ENCODE measurements at regions not wholly inside any gene's neighbourhood (a gene's known extent, or its start where the extent isn't known, plus 50 kb on each side); places are given as distances from the start of the nearest gene placed in this dataset.

GRCh38 chr10:43881657-43882056 is 233.0 kb upstream of the ZNF32 start:
- no peak for DNase-seq (ENCODE audit: low read depth in 1 of 2, low spot score in 2 of 2)
- Histone ChIP-seq H3K56ac (replicated peaks; ENCODE audit: insufficient read length, low read depth, low read length) (no peak overlapping the region), H3K23ac (ENCODE audit: insufficient read length) (no peak overlapping the region), H3K27ac (ENCODE audit: low read depth, low read length) (no peak overlapping the region), H3K23me2 (ENCODE audit: low read depth, low read length) (no peaks in the 10 kb centered on the region), H3K4me1 (replicated peaks in 1 of 4; ENCODE audit: control insufficient read depth in 3 of 4, insufficient read depth in 4 of 4, low read length in 3 of 4) (no peaks in the 10 kb centered on the region), H3K27me3 (replicated peaks in 1 of 4; ENCODE audit: control insufficient read depth in 3 of 4, extremely low read depth in 1 of 4, insufficient read depth in 3 of 4, low read length in 3 of 4) (no peaks in the 10 kb centered on the region), H3K9ac (replicated peaks in 1 of 4; ENCODE audit: extremely low read depth in 1 of 4, low read depth in 3 of 4, low read length in 3 of 4) (no peak overlapping the region), H2BK20ac (ENCODE audit: low read length) (no peak overlapping the region), H3K9me3 (ENCODE audit: insufficient read depth in 2 of 2, low read depth in 1 of 2, low read length in 1 of 2) (no peaks in the 10 kb centered on the region), H3K4me2 (ENCODE audit: insufficient read depth in 1 of 2, low read depth in 2 of 2, low read length in 2 of 2) (no peak overlapping the region), H2BK5ac (ENCODE audit: low read depth, low read length) (no peak overlapping the region), H4K5ac (ENCODE audit: insufficient read length, low read depth, low read length) (no peak overlapping the region), H4K91ac (replicated peaks; ENCODE audit: insufficient read length, low read length) (no peak overlapping the region), H2BK120ac (replicated peaks; ENCODE audit: low read depth, low read length) (no peak overlapping the region), H3K4ac (replicated peaks; ENCODE audit: insufficient read length, low read depth, low read length) (no peak overlapping the region), H2AFZ (ENCODE audit: low read length) (no peak overlapping the region), H3K4me3 (ENCODE audit: extremely low read depth in 1 of 4, insufficient read depth in 2 of 4, low read depth in 3 of 4, low read length in 4 of 4) (no peak overlapping the region), H2BK12ac (ENCODE audit: low read depth, low read length) (no peak overlapping the region), H3K79me1 (ENCODE audit: low read depth, low read length) (no peaks in the 10 kb centered on the region), H2BK15ac (ENCODE audit: low read length) (no peak overlapping the region), H2AK5ac (ENCODE audit: low read depth, low read length) (no peak overlapping the region), H4K20me1 (replicated peaks in 1 of 2; ENCODE audit: control insufficient read depth in 1 of 2, insufficient read depth in 2 of 2, low read length in 2 of 2) (no peaks in the 10 kb centered on the region), H4K8ac (ENCODE audit: extremely low read depth, insufficient read depth, low read length) (no peak overlapping the region), H3K18ac (ENCODE audit: extremely low read depth, low read length) (no peak overlapping the region), H3K14ac (ENCODE audit: insufficient read length) (no peak overlapping the region), H3K79me2 (ENCODE audit: control insufficient read depth in 1 of 2, insufficient read depth in 2 of 2, low read length in 2 of 2) (no peaks in the 10 kb centered on the region), H3K36me3 (ENCODE audit: control insufficient read depth in 2 of 4, insufficient read depth in 4 of 4, low read length in 3 of 4) (no peaks in the 10 kb centered on the region)
- WGBS, 2 experiments (ENCODE audit: extremely low coverage in 1 of 2, insufficient coverage in 1 of 2, insufficient read length in 1 of 2, insufficient replicate concordance in 2 of 2, low coverage in 1 of 2, low lambda C conversion rate in 2 of 2, missing lambda C conversion rate in 1 of 2): 91% methylated on average over 2 of the region's 2 CpGs; no CpG with 5 or more reads in 1 of the 2 experiments
- ChIA-PET CTCF (ENCODE audit: partially characterized antibody) (no interaction called here), POLR2A (ENCODE audit: partially characterized antibody) (no interaction called here)
- no peak for TF ChIP-seq FOSL1 (IDR thresholded peaks at IDR 0.05; ENCODE audit: insufficient read depth, low read depth, low read length)
- no peak for FAIRE-seq

Measured in H1 (cell line).